Mesenteric fat pad (tissue), 1 donor: ENCODE measurements at regions not wholly inside any gene's neighbourhood (a gene's known extent, or its start where the extent isn't known, plus 50 kb on each side); places are given as distances from the start of the nearest gene placed in this dataset.
"Not testable (repeated sequence)": the region's sequence is repeated elsewhere in the genome, so short reads cannot be mapped to it uniquely, and the experiment has no call there.

Experiments
- DNase-seq: peaks from one replicate; pipeline ENCODE4 v3.0.0-alpha.2; 2020; ENCODE audit warnings: low spot score
- donor health status: DM: yes; HTN: yes; CAD: no.

GRCh38 chr5:123698937-123699336 is 187.0 kb downstream of the CSNK1G3 start:
- DNase-seq: not testable (repeated sequence)

DNA sequence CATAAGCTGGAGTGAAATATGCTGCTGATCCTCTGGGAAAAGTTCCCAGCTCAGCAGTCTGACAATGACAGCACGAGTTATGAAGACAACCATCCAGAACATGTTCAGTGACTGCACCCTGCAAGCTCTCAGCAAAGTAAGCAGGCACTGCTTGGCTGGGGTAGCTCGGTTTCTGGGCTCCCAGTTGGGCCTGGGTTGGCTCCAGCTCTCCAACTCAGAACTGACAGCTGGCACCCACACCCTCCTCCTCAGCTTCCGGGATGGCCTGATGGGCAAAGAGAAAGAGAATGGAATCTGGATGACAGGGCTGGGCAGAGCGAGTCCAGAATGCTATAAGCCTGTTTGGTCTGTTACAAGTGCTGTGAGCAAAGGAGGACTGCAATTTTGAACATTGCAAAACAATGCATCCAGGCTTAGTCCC is 185.0 kb downstream of the CSNK1G3 start:
- DNase-seq: no peak

- no peak for DNase-seq
These were observed 178.8 kb downstream of the CSNK1G3 start for GRCh38 chr5:123690821-123691220.

DNA sequence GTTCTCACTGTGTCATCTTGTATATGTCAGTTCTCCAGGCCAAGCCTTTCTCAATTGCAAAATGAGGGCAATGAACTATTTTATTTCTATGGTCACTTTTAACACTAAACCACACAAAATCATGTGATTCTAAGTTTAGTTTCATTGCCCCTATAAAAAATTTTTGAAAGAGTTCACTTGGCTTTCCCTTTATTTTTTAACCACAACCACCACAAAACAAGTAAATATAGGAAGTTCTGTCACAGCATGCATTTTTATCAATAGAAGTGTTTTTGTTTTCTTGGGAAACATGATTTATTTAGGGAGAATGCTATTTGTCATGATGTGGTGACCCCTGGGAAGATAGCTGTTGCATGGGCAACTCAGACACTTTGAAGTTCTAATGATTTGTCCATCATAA is 169.1 kb downstream of the CSNK1G3 start:
- DNase-seq: no peak

DNA sequence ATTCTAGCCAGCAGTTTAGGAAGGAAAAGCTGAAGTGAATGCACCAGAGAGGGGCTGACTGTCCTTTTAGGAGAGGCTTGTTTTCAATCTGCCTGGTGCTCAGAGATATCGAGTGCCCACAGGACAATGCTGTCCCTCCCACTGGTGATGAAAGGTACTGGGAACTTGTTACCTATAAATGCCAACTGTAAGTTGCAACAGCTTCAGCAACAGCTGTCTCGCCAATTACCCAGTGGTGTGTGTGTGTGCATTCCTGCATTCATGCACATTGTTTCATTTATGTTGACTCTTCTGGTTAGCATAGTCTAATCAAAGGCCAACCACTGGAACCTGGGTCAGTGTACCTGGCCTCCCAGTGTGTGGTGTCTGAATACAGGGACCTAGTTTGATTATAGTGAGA is 161.1 kb downstream of the CSNK1G3 start:
- no peak for DNase-seq

GRCh38 chr5:123671711-123672456 is 159.9 kb downstream of the CSNK1G3 start:
- no peak for DNase-seq

- no peak for DNase-seq
These were observed 159.1 kb downstream of the CSNK1G3 start for GRCh38 chr5:123671042-123671441.
